DND-41 (cell line): ENCODE measurements at regions not wholly inside any gene's neighbourhood (a gene's known extent, or its start where the extent isn't known, plus 50 kb on each side); places are given as distances from the start of the nearest gene placed in this dataset.

Experiments
- ATAC-seq: fragments of 200-7000 bp; cut with Tn5 transposase; 3 replicates; pipeline ENCODE4 v1.9.1; 2021; ENCODE audit warnings: low read depth; ENCODE audit not compliant: insufficient read depth
- DNase-seq: peaks from one replicate; pipeline ENCODE4 v3.0.0-alpha.2; 2020
- H2AFZ ChIP-seq: 2 replicates; pipeline ENCODE4 v1.6.0; 2012; ENCODE audit warnings: low read depth, low read length
- H3K27ac ChIP-seq: 2 replicates; pipeline ENCODE4 v1.5.1; 2012; ENCODE audit warnings: low read length, inconsistent platforms
- H3K27me3 ChIP-seq: fragments of 200-600 bp; sonication (generic); 2 replicates; pipeline ENCODE4 v1.6.0; 2012; ENCODE audit warnings: low read length, mild to moderate bottlenecking, inconsistent platforms; ENCODE audit not compliant: insufficient read depth, poor library complexity
- H3K36me3 ChIP-seq: 2 replicates; pipeline ENCODE4 v1.5.1; 2012; ENCODE audit warnings: low read length, inconsistent platforms; ENCODE audit not compliant: insufficient read depth
- H3K4me1 ChIP-seq: 2 replicates; pipeline ENCODE4 v1.5.1; 2012; ENCODE audit warnings: mild to moderate bottlenecking, low read length; ENCODE audit not compliant: insufficient read depth
- H3K4me2 ChIP-seq: 2 replicates; pipeline ENCODE4 v1.6.0; 2012; ENCODE audit warnings: mild to moderate bottlenecking, moderate library complexity, low read length, inconsistent platforms; ENCODE audit not compliant: insufficient read depth
- H3K4me3 ChIP-seq, 2 experiments: fragments of 200-600 bp in 1 of 2; shearing (Covaris generic) in 1 of 2; 2 replicates each; pipeline ENCODE4 v1.5.1; 2012 to 2016; ENCODE audit warnings: inconsistent platforms in 2 of 2, low read length in 2 of 2, mild to moderate bottlenecking in 2 of 2, low read depth in 1 of 2, moderate library complexity in 1 of 2
- H3K79me2 ChIP-seq: 2 replicates; pipeline ENCODE4 v1.6.0; 2012; ENCODE audit warnings: low read length, inconsistent platforms; ENCODE audit not compliant: insufficient read depth
- H3K9ac ChIP-seq: 2 replicates; pipeline ENCODE4 v1.6.0; 2012; ENCODE audit warnings: low read depth, mild to moderate bottlenecking, inconsistent platforms, low read length, moderate library complexity
- H3K9me3 ChIP-seq: 2 replicates; pipeline ENCODE4 v1.5.1; 2012; ENCODE audit warnings: low read length, moderate library complexity, mild to moderate bottlenecking, inconsistent platforms; ENCODE audit not compliant: insufficient read depth, severe bottlenecking
- H4K20me1 ChIP-seq: 2 replicates; pipeline ENCODE4 v1.6.0; 2012; ENCODE audit warnings: low read length; ENCODE audit not compliant: insufficient read depth
- EZH2 ChIP-seq: IDR thresholded peaks from 3 replicates; pipeline ENCODE4 v1.6.1; 2012; ENCODE audit warnings: borderline replicate concordance, low read depth, mild to moderate bottlenecking, moderate library complexity, low read length, inconsistent platforms; ENCODE audit not compliant: severe bottlenecking
- TF ChIP-seq, protein P1 (sequence below): IDR thresholded peaks from 2 replicates; pipeline ENCODE4 v1.5.1; 2012; ENCODE audit warnings: borderline replicate concordance, low read length, moderate library complexity, mild to moderate bottlenecking; ENCODE audit not compliant: poor library complexity, severe bottlenecking; ENCODE audit errors: extremely low read depth

GRCh38 chr1:181986907-181987305 lies 74.6 kb downstream of the ZNF648 start:
- Histone ChIP-seq H3K4me1 (no peaks in the 10 kb centered on the region), H3K9ac (no peak overlapping the region), H3K4me2 (no peak overlapping the region), H3K27ac (no peak overlapping the region), H3K36me3 (no peaks in the 10 kb centered on the region), H3K4me3 (no peak overlapping the region), H4K20me1 (no peaks in the 10 kb centered on the region), H3K9me3 (no peaks in the 10 kb centered on the region), H3K27me3 (peaks cover 11% of the 10 kb centered on the region), H3K79me2 (no peaks in the 10 kb centered on the region), H2AFZ (no peak overlapping the region)
- DNase-seq (no peak), ATAC-seq (no peak)
- TF ChIP-seq EZH2: no peak
- TF ChIP-seq, protein P1, sequence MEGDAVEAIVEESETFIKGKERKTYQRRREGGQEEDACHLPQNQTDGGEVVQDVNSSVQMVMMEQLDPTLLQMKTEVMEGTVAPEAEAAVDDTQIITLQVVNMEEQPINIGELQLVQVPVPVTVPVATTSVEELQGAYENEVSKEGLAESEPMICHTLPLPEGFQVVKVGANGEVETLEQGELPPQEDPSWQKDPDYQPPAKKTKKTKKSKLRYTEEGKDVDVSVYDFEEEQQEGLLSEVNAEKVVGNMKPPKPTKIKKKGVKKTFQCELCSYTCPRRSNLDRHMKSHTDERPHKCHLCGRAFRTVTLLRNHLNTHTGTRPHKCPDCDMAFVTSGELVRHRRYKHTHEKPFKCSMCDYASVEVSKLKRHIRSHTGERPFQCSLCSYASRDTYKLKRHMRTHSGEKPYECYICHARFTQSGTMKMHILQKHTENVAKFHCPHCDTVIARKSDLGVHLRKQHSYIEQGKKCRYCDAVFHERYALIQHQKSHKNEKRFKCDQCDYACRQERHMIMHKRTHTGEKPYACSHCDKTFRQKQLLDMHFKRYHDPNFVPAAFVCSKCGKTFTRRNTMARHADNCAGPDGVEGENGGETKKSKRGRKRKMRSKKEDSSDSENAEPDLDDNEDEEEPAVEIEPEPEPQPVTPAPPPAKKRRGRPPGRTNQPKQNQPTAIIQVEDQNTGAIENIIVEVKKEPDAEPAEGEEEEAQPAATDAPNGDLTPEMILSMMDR: no peak

DNA sequence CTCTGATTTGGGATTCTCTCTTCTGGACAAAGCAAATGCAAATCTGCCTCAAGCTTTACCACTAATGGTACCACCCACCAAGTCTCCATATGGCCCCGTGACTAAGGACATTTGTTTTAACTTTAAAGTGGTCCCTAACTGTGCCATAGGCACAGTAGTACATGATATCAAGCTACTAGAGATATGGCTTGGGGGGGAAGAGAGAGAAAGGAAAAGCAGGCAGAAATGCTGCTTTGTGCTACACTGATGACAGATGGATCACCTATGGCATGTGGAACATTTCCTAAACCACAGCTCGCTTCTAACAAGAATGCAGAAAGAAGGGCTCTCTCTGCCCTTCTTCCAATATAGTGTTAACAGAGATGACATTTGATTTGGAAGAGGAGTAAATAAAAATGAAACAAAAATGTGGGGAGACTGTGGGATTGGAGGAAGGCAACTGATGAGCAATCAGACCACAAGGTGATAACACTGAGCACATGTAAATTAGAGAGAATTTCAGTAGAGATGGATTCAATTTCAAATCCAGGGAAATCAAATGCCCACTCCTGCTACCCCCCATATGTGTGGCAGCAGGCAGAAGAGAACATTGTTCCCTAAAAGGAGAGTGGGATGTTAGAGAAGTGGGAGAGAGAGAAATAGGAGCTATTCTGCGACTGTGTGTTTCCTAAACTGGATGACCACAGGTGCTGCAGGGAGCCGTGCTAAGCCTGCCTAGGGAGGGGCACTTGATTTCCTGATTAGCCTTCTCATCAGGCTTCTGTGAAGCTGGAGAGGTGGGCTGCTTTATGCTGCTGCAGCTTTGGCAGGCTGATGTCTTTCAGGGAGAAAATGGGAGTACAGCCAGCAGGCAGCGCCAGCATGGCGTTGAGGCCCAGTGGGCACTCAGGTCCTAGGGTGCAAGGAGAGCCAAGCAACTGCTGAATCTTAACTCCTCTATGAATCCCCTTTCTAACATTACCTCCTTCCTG lies 75.3 kb downstream of the ZNF648 start:
- no peak overlapping the region for H3K4me3 ChIP-seq
- no peak overlapping the region for H2AFZ ChIP-seq
- H4K20me1 ChIP-seq: no peaks in the 10 kb centered on the region
- H3K27ac ChIP-seq: no peak overlapping the region
- H3K4me1 ChIP-seq: no peaks in the 10 kb centered on the region
- H3K27me3 ChIP-seq: peaks cover 11% of the 10 kb centered on the region
- H3K79me2 ChIP-seq: no peaks in the 10 kb centered on the region
- no peak for DNase-seq
- no peak overlapping the region for H3K4me2 ChIP-seq
- no peaks in the 10 kb centered on the region for H3K36me3 ChIP-seq
- no peak overlapping the region for H3K9ac ChIP-seq
- no peaks in the 10 kb centered on the region for H3K9me3 ChIP-seq
- ATAC-seq: no peak
- TF ChIP-seq, protein P1: no peak
- TF ChIP-seq EZH2: no peak

- Histone ChIP-seq H3K9me3 (no peaks in the 10 kb centered on the region), H3K4me3 (no peak overlapping the region), H3K4me1 (no peaks in the 10 kb centered on the region), H3K27me3 (peaks cover 8% of the 10 kb centered on the region), H3K79me2 (no peaks in the 10 kb centered on the region), H3K27ac (no peak overlapping the region), H3K9ac (no peak overlapping the region), H4K20me1 (no peaks in the 10 kb centered on the region), H3K4me2 (no peak overlapping the region), H3K36me3 (no peaks in the 10 kb centered on the region), H2AFZ (no peak overlapping the region)
- ATAC-seq: no peak
- no peak for DNase-seq
- TF ChIP-seq EZH2: no peak
- TF ChIP-seq, protein P1: no peak
Observed at GRCh38 chr1:181985281-181985680, 76.2 kb downstream of the ZNF648 start.
